Transverse colon (tissue), 4 donors: ENCODE measurements at regions not wholly inside any gene's neighbourhood (a gene's known extent, or its start where the extent isn't known, plus 50 kb on each side); places are given as distances from the start of the nearest gene placed in this dataset.

ENCODE experiments used
- DNase-seq: peaks from one replicate; pipeline ENCODE4 v3.0.0-alpha.2; 2019
- H3K27ac ChIP-seq, 4 donors: fragments of 200-600 bp; sonication (generic); 2 replicates each; pipeline ENCODE4 v1.5.1; 2016 to 2018; ENCODE audit warnings: inconsistent platforms in 4 of 4
- H3K27me3 ChIP-seq: fragments of 200-600 bp; sonication (generic); 2 replicates; pipeline ENCODE4 v1.5.1; 2017; ENCODE audit warnings: inconsistent platforms
- H3K36me3 ChIP-seq, 4 donors: fragments of 200-600 bp; sonication (generic); 2 replicates each; pipeline ENCODE4 v1.5.1; 2017 to 2019; ENCODE audit warnings: inconsistent platforms in 4 of 4
- H3K4me1 ChIP-seq, 4 donors: fragments of 200-600 bp; sonication (generic); 2 replicates each; pipeline ENCODE4 v1.5.1; 2017 to 2020; ENCODE audit warnings: inconsistent platforms in 4 of 4
- H3K4me3 ChIP-seq, 4 donors: fragments of 200-600 bp; sonication (generic); 1 replicate in 1 of 4; 2 replicates in 3 of 4; pipeline versions ENCODE4 v1.5.1 to v1.6.1; 2017 to 2019; ENCODE audit warnings: inconsistent platforms in 4 of 4
- H3K9me3 ChIP-seq, 2 donors: fragments of 200-600 bp; sonication (generic); 2 replicates each; pipeline ENCODE4 v1.5.1; 2017 to 2019; ENCODE audit warnings: inconsistent platforms in 2 of 2
- EP300 ChIP-seq: sonication (generic); formaldehyde crosslinking; IDR thresholded peaks from one replicate; pipeline ENCODE4 v1.6.1; 2017; ENCODE audit warnings: antibody characterized with exemption, low read depth
- POLR2A ChIP-seq: fragments of 450-650 bp; IDR thresholded peaks from one replicate; pipeline ENCODE4 v1.6.1; 2016; ENCODE audit warnings: antibody characterized with exemption, mild to moderate bottlenecking, moderate library complexity
- POLR2AphosphoS5 ChIP-seq, 3 donors: sonication (generic); formaldehyde crosslinking; IDR thresholded peaks; one replicate each; pipeline ENCODE4 v1.6.1; 2016; ENCODE audit warnings: antibody characterized with exemption in 3 of 3
- WGBS, 2 donors: methylation state at CpG; one replicate each; pipeline ENCODE4 v1.1.5; 2018; ENCODE audit warnings: low coverage in 1 of 2; 5-methylcytosine and 5-hydroxymethylcytosine counted together
- in situ Hi-C, 4 donors: fragments of 200-750 bp; cut with MboI; loops; one replicate each; pipeline versions ENCODE4 v1.15.0 to v1.15.1; 2017; ENCODE audit warnings: low sequenced_read_pairs in 3 of 4, low pct_ligation_motif_present in 1 of 4, low pct_unique_long_range_greater_than_20kb in 1 of 4
- intact Hi-C: fragments of 100-400 bp; cut with DNase I; formaldehyde crosslinking; loops from one replicate; pipeline ENCODE4 v1.15.1; 2023; ENCODE audit warnings: low total_unique reads
- TF ChIP-seq, protein P1 (sequence below), 5 experiments: fragments of 200-600 bp in 3 of 5; fragments of 450-650 bp in 2 of 5; sonication (generic) in 3 of 5; IDR thresholded peaks; 1 replicate in 2 of 5; 2 replicates in 3 of 5; pipeline ENCODE4 v1.5.1; 2016 to 2017; ENCODE audit warnings: antibody characterized with exemption in 5 of 5, inconsistent platforms in 3 of 5, mild to moderate bottlenecking in 2 of 5, moderate library complexity in 1 of 5

DNA sequence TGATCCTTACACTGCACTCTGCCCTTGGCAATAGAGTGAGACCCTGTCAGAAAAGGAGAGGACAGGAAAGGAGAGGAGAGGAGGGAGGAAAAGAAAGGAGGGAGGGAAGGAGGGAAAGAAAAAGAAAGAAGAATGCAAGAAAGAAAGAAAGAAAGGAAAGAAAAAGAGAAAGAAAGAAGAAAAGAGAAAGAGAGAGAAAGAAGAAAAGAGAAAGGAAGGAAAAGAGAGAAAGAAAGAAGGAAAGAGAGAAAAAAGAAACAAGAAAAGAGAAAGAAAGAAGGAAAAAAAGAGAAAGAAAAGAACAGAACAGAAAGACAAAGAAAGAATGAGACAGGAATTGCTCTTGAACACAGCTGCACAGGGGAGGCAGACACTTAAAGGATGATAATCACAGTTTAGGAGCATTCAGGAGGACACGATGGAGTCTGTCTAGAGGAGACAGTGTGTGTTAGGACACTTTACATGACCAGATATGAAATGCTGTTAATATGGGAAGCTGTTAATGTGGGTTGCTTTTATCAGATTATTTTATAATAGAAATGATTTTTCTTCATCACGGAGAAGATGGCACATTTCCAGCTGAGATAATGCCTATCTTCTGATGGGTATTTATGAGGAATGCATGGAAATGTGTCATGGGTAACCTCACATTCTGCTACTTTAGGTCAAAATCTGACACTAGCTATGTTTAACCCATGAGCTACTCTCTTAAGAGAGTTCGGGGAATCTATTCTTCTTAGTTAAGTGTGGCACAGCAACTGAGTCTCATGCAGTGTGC lies 160.5 kb downstream of the BAMBI start:
- Histone ChIP-seq H3K9me3 (no peaks in the 10 kb centered on the region), H3K27me3 (no peaks in the 10 kb centered on the region), H3K4me3 (no peak overlapping the region), H3K4me1 (peaks cover 0 to 10% (median 0%) of the 10 kb centered on the region in 4 donors), H3K36me3 (no peaks in the 10 kb centered on the region), H3K27ac (no peak overlapping the region)
- in situ Hi-C loops: no loop called here
- 40 to 67% methylated on average over 2 to 3 of the region's 3 CpGs for WGBS, 2 donors
- no peak for TF ChIP-seq POLR2A
- TF ChIP-seq EP300: no peak
- TF ChIP-seq POLR2AphosphoS5 (IDR thresholded peaks at IDR 0.05): no peak
- TF ChIP-seq, protein P1, sequence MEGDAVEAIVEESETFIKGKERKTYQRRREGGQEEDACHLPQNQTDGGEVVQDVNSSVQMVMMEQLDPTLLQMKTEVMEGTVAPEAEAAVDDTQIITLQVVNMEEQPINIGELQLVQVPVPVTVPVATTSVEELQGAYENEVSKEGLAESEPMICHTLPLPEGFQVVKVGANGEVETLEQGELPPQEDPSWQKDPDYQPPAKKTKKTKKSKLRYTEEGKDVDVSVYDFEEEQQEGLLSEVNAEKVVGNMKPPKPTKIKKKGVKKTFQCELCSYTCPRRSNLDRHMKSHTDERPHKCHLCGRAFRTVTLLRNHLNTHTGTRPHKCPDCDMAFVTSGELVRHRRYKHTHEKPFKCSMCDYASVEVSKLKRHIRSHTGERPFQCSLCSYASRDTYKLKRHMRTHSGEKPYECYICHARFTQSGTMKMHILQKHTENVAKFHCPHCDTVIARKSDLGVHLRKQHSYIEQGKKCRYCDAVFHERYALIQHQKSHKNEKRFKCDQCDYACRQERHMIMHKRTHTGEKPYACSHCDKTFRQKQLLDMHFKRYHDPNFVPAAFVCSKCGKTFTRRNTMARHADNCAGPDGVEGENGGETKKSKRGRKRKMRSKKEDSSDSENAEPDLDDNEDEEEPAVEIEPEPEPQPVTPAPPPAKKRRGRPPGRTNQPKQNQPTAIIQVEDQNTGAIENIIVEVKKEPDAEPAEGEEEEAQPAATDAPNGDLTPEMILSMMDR (IDR thresholded peaks at IDR 0.05): no peak
- intact Hi-C loops: no loop called here
- no peak for DNase-seq

DNA sequence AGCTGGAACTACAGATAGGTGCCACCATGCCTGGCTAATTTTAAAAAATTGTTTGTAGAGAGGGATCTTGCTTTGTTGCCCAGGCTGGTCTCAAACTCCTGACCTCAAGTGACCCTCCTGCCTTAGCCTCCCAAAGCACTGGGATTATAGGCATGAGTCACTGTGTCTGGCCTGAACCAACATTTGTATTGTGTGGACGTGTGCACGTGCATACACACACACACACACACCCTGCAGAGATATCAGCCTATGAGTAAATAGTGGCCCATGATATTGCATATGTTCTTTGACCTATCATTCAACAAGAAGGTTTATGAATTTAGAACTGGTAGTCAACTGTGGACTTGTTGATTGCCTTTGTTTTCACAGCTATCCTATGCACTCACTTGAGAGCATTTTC lies 161.6 kb downstream of the BAMBI start:
- intact Hi-C loops: no loop called here
- H3K27ac ChIP-seq: no peak overlapping the region
- 56% methylated on average over 2 of the region's 2 CpGs; no CpG with 5 or more reads in 1 of the 2 donors for WGBS, 2 donors
- in situ Hi-C loops: no loop called here
- no peaks in the 10 kb centered on the region for H3K9me3 ChIP-seq
- DNase-seq: peak; percentile 18
- H3K27me3 ChIP-seq: no peaks in the 10 kb centered on the region
- peaks cover 0 to 10% (median 0%) of the 10 kb centered on the region in 4 donors for H3K4me1 ChIP-seq
- no peak overlapping the region for H3K4me3 ChIP-seq
- no peaks in the 10 kb centered on the region for H3K36me3 ChIP-seq
- TF ChIP-seq, protein P1 (IDR thresholded peaks at IDR 0.05): no peak
- TF ChIP-seq POLR2A (no peak), POLR2AphosphoS5 (IDR thresholded peaks at IDR 0.05) (peak in 1 of 3 donors; percentile 24)

DNA sequence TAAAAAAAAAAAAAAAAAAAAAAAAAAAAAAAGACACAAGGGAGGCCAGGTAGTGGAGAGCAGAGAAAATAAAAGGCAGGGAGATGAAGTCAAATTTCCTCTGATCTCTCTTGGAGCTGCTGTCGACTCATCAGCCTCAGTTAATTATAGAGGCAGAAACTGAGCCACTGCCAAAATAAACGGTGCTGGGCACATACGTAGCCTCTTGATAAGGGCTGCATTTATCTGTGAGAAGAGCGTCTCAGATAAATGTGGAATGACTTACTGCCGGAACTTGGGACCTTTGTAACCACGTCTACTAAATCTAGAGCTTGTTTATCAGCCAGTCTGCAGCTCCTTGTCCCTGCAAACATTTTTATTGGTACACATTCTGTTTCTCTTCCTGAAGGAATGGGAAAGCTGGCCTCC lies 162.3 kb downstream of the BAMBI start:
- H3K36me3 ChIP-seq: no peaks in the 10 kb centered on the region
- peak overlapping the region in 1 of 4 donors; percentile 5 for H3K27ac ChIP-seq
- peaks cover 0 to 10% (median 0%) of the 10 kb centered on the region in 4 donors for H3K4me1 ChIP-seq
- in situ Hi-C loops: no loop called here
- no peak for TF ChIP-seq POLR2A
- TF ChIP-seq POLR2AphosphoS5 (IDR thresholded peaks at IDR 0.05): no peak
- TF ChIP-seq, protein P1 (IDR thresholded peaks at IDR 0.05): no peak
- no peak for TF ChIP-seq EP300
- H3K9me3 ChIP-seq: no peaks in the 10 kb centered on the region
- WGBS, 2 donors: 26 to 36% methylated on average over 3 to 6 of the region's 6 CpGs
- H3K4me3 ChIP-seq: no peak overlapping the region
- intact Hi-C loops: no loop called here
- no peaks in the 10 kb centered on the region for H3K27me3 ChIP-seq
- no peak for DNase-seq

DNA sequence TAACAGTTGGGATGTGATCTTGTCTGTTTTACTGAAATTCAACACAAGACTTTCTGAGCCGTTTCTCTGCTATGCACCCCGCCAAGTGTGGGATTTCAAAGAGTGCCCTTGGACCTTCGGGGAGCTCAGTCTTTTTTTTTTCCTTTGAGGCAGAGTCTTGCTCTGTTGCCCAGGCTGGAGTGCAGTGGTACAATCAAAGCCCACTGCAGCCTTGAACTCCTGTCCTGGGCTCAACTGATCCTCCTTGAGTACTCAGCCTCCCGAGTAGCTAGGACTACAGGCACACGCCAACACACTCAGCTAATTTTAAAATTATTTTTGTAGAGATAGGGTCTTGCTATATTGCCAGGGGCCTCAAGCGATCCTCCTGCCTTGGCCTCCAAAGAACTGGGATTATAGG lies 162.9 kb downstream of the BAMBI start:
- Histone ChIP-seq H3K9me3 (peaks cover 0 to 2% of the 10 kb centered on the region in 2 donors), H3K4me1 (peaks cover 0 to 10% (median 0%) of the 10 kb centered on the region in 4 donors), H3K4me3 (no peak overlapping the region), H3K27ac (peak overlapping the region in 1 of 4 donors; percentile 5), H3K27me3 (no peaks in the 10 kb centered on the region), H3K36me3 (no peaks in the 10 kb centered on the region)
- DNase-seq: no peak
- in situ Hi-C loops (no loop called here), intact Hi-C loops (no loop called here)
- no peak for TF ChIP-seq POLR2AphosphoS5 (IDR thresholded peaks at IDR 0.05)
- TF ChIP-seq EP300: no peak
- TF ChIP-seq, protein P1 (IDR thresholded peaks at IDR 0.05): no peak
- TF ChIP-seq POLR2A: no peak
- 79 to 100% methylated on average over 1 to 6 of the region's 6 CpGs for WGBS, 2 donors
